ENCODE measurements at regions not wholly inside any gene's neighbourhood (a gene's known extent, or its start where the extent isn't known, plus 50 kb on each side); places are given as distances from the start of the nearest gene placed in this dataset.
A peak's percentile ranks its signal among the peaks of the same experiment; 100 is the strongest.

DNA sequence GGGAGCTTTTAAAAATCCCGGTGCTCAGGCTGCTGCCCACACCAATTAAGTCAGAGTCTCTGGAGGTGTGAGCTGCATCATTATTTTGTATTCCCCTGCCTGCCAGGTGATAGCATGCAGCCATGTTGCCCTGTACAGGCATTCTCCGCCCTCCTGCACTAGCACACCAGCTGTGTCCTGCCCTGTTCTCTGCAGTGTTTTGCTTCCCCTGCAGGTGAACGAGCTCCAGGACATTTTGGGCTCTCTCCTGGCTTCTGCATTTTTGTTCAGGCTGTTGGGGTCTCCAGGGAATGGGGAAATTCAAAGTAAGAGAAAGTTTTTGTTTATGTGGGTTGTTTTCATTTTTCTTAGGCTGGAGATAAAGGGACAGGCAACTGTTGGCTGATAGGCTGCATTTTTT, 271.0 kb upstream of the COBL start:
- Histone ChIP-seq H3K4me3 (no peak overlapping the region), H3K27me3 (no peaks in the 10 kb centered on the region), H3K9me3 (no peaks in the 10 kb centered on the region), H3K4me1 (no peaks in the 10 kb centered on the region), H3K27ac (replicated peaks in 1 of 4) (no peak overlapping the region), H3K36me3 (no peaks in the 10 kb centered on the region)
- intact Hi-C loops (cut with DNase I): no loop called here
- WGBS: 57% methylated on average over 3 of the region's 3 CpGs
- DNase-seq (ENCODE audit: extremely low spot score): peak; percentile 72
- TF ChIP-seq POLR2AphosphoS5 (IDR thresholded peaks at IDR 0.05) (no peak), EP300 (IDR thresholded peaks at IDR 0.05) (no peak), POLR2A (IDR thresholded peaks at IDR 0.05; ENCODE audit: low read depth) (no peak)
- TF ChIP-seq, protein P1, sequence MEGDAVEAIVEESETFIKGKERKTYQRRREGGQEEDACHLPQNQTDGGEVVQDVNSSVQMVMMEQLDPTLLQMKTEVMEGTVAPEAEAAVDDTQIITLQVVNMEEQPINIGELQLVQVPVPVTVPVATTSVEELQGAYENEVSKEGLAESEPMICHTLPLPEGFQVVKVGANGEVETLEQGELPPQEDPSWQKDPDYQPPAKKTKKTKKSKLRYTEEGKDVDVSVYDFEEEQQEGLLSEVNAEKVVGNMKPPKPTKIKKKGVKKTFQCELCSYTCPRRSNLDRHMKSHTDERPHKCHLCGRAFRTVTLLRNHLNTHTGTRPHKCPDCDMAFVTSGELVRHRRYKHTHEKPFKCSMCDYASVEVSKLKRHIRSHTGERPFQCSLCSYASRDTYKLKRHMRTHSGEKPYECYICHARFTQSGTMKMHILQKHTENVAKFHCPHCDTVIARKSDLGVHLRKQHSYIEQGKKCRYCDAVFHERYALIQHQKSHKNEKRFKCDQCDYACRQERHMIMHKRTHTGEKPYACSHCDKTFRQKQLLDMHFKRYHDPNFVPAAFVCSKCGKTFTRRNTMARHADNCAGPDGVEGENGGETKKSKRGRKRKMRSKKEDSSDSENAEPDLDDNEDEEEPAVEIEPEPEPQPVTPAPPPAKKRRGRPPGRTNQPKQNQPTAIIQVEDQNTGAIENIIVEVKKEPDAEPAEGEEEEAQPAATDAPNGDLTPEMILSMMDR (IDR thresholded peaks at IDR 0.05): no peak

DNA sequence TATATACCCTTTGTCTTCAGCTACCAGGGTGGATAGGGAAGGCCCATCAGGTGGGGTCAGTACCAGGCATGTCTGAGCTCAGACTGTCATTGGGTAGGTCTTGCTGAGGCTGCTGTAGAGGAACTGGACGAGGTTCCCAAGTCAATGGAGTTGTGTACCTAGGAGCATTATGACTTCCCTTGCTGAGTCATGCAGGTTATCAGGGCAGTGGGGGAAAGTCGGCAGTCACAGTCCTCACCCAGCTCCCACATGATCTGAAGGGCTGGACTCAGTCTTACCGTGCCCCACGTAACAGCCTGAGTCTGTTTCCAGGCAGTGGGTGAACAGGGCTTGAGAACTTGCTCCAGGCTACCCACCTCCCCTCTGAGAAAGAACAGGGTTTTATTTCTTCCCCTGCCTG, 260.8 kb upstream of the COBL start:
- DNase-seq (ENCODE audit: extremely low spot score): peak; percentile 57
- 75% methylated on average over 4 of the region's 4 CpGs for WGBS
- Histone ChIP-seq H3K27me3 (no peaks in the 10 kb centered on the region), H3K9me3 (no peaks in the 10 kb centered on the region), H3K36me3 (no peaks in the 10 kb centered on the region), H3K4me3 (no peak overlapping the region), H3K27ac (replicated peaks in 1 of 4) (no peak overlapping the region), H3K4me1 (no peaks in the 10 kb centered on the region)
- TF ChIP-seq, protein P1 (IDR thresholded peaks at IDR 0.05): no peak
- TF ChIP-seq POLR2AphosphoS5 (IDR thresholded peaks at IDR 0.05) (no peak), POLR2A (IDR thresholded peaks at IDR 0.05; ENCODE audit: low read depth) (no peak), EP300 (IDR thresholded peaks at IDR 0.05) (no peak)
- intact Hi-C loops (cut with DNase I): no loop called here

DNA sequence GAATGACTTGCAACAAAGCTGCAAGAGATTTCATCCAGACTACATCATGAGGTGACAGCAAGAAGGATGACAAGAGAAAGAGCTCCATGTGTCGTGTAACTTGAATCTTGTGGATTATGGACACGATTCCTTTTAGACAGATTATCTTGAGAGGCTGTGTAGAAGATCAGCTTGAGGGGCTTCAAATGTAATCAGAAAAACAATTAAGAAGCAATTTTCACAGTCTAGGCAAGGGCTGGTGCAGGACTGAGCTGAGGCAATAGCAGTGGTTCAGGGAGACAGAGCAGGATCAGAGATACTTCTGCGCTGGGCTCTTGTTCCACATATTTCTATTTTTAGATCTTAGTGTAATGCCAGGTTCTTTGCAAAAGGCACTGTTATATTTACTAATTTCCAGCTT, 253.0 kb upstream of the COBL start:
- TF ChIP-seq, protein P1 (IDR thresholded peaks at IDR 0.05): no peak
- TF ChIP-seq POLR2A (IDR thresholded peaks at IDR 0.05; ENCODE audit: low read depth): no peak
- no peak for TF ChIP-seq POLR2AphosphoS5 (IDR thresholded peaks at IDR 0.05)
- TF ChIP-seq EP300 (IDR thresholded peaks at IDR 0.05): no peak
- 71% methylated on average over 3 of the region's 3 CpGs for WGBS
- intact Hi-C loops (cut with DNase I): no loop called here
- no peak overlapping the region for H3K27ac ChIP-seq (replicated peaks in 1 of 4)
- no peak overlapping the region for H3K4me3 ChIP-seq
- no peaks in the 10 kb centered on the region for H3K9me3 ChIP-seq
- no peaks in the 10 kb centered on the region for H3K4me1 ChIP-seq
- DNase-seq (ENCODE audit: extremely low spot score): peak; percentile 74
- H3K36me3 ChIP-seq: no peaks in the 10 kb centered on the region
- H3K27me3 ChIP-seq: no peaks in the 10 kb centered on the region

DNA sequence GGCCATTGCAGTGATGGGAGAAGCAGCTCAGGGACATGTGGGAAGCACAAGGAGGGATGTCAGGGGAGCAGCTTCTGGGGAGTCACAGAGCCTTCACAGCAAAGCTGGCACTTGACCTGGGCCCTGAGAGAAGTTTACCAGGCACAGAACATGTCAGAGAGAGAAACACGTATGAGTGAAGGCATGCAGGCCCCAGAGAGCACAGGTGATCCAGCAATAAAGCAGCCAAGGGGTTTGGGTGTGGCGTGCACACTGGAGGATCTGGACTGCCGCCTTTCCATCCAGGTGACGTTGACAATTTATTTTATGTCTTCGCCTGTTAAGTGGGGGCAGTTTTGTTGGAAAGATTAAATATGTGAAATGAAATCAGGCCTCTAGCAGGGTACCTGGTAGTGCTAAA, 252.6 kb upstream of the COBL start:
- intact Hi-C loops (cut with DNase I): no loop called here
- 81% methylated on average over 5 of the region's 5 CpGs for WGBS

DNA sequence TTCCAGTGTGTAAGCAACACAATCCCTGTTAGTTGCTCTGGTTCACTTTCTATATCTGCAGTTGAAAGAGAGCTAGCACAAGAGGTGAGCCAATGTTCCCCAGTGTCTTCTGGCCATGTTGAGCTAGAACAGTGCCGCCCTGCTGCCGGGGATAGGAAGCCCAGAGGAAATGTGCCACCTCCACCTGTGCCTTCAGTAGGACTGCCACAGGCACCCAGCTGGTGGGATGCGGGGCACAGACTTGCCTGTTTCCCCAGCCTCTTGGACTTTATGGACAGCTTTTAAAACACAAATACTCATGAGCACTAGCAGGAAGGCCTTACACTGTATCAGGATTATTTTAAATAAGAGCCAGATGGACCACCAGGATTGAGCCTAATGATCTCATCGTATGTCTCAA, 234.5 kb upstream of the COBL start:
- TF ChIP-seq, protein P1 (IDR thresholded peaks at IDR 0.05): no peak
- TF ChIP-seq POLR2A (IDR thresholded peaks at IDR 0.05; ENCODE audit: low read depth) (no peak), EP300 (IDR thresholded peaks at IDR 0.05) (no peak), POLR2AphosphoS5 (IDR thresholded peaks at IDR 0.05) (no peak)
- Histone ChIP-seq H3K9me3 (peaks cover 0 to 17% (median 4%) of the 10 kb centered on the region in 4 donors), H3K36me3 (no peaks in the 10 kb centered on the region), H3K4me3 (no peak overlapping the region), H3K4me1 (no peaks in the 10 kb centered on the region), H3K27me3 (no peaks in the 10 kb centered on the region), H3K27ac (replicated peaks in 1 of 4) (no peak overlapping the region)
- 87% methylated on average over 4 of the region's 4 CpGs for WGBS
- no peak for DNase-seq (ENCODE audit: extremely low spot score)
- intact Hi-C loops (cut with DNase I): no loop called here

More for the DNA sequence above, 252.6 kb upstream of the COBL start:
- Histone ChIP-seq H3K27ac (replicated peaks in 1 of 4) (no peak overlapping the region), H3K9me3 (no peaks in the 10 kb centered on the region), H3K27me3 (no peaks in the 10 kb centered on the region), H3K36me3 (no peaks in the 10 kb centered on the region), H3K4me3 (no peak overlapping the region), H3K4me1 (no peaks in the 10 kb centered on the region)
- TF ChIP-seq POLR2AphosphoS5 (IDR thresholded peaks at IDR 0.05): no peak
- no peak for TF ChIP-seq EP300 (IDR thresholded peaks at IDR 0.05)
- TF ChIP-seq, protein P1 (IDR thresholded peaks at IDR 0.05): no peak
- TF ChIP-seq POLR2A (IDR thresholded peaks at IDR 0.05; ENCODE audit: low read depth): no peak
- peak; percentile 60 for DNase-seq (ENCODE audit: extremely low spot score)
